ENCODE measurements at regions not wholly inside any gene's neighbourhood (a gene's known extent, or its start where the extent isn't known, plus 50 kb on each side); places are given as distances from the start of the nearest gene placed in this dataset.

- no peak for DNase-seq
These were observed 97.6 kb upstream of the SLITRK6 start for GRCh38 chr13:85896516-85897450.

GRCh38 chr13:85887406-85887805, 88.2 kb upstream of the SLITRK6 start:
- DNase-seq, result no peak

GRCh38 chr13:85879014-85879413, 79.8 kb upstream of the SLITRK6 start:
- DNase-seq, result peak in 1 of 3 donors; percentile 3

GRCh38 chr13:85864963-85865530, 65.8 kb upstream of the SLITRK6 start:
- DNase-seq, result no peak

- no peak for DNase-seq
These were observed 54.9 kb upstream of the SLITRK6 start for GRCh38 chr13:85853901-85854663.

- no peak for DNase-seq
These were observed 54.1 kb upstream of the SLITRK6 start for GRCh38 chr13:85853161-85853894.
